GM18511 (cell line): ENCODE measurements at regions not wholly inside any gene's neighbourhood (a gene's known extent, or its start where the extent isn't known, plus 50 kb on each side); places are given as distances from the start of the nearest gene placed in this dataset.
"Not testable (repeated sequence)": the region's sequence is repeated elsewhere in the genome, so short reads cannot be mapped to it uniquely, and the experiment has no call there.

ENCODE experiments used
- ATAC-seq: cut with Tn5 transposase; IDR thresholded peaks from one replicate; pipeline ENCODE4 v1.9.1; 2021; ENCODE audit warnings: mild to moderate bottlenecking, moderate library complexity; ENCODE audit not compliant: unreplicated experiment

DNA sequence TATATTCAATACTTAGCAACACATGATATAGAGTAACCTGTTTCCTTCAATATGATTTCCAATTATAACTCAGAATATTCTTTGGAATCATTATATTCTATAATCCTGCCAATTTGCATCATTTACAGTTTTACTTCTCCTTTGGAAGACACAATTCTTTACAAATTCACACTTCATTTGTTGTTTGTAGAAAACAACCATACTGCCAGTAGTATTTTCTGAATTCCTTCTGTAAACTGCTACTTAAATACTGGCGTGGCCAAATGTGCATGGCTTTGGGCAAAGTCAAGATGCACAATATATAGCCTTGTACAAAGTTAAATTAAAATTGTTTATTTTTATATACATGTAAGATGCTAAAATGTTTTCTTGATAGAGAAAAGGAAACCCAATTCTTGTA, 687.1 kb upstream of the NEGR1 start:
- ATAC-seq, result no peak

DNA sequence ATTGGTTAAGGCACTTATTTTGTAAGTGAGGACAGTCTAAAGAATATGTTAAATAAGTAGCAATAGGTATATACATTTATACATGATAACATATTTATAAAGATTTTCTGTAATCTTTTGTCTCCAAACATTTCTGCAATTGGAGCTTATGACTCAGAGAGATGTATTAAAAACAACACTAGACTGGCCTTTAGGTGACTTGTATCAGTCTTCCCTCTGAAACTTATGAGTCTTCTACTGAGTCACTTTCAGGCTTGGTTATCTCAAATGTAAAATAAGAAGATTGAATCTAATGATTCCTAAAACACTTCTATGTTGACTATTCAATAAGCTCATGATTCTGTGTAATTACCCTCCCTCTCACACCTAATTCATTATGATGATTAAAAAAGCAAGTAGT, 672.6 kb upstream of the NEGR1 start:
- no peak for ATAC-seq

DNA sequence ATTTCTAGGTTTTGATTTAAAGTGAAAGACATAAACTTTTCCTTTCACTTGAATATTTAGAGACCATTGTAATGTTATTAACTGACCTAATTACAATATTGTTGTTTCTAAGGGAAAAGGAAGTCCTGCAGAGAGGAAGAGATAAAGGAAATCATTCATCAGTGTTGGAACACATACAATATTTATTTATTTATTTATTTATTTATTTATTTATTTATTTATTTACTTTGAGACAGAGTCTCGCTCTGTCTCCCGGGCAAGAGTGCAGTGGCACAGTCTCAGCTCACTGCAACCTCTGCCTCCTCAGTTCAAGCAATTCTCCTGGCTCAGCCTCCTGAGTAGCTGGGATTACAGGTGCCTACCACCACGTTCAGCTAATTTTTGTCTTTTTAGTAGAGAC, 668.6 kb upstream of the NEGR1 start:
- ATAC-seq, result not testable (repeated sequence)

- no peak for ATAC-seq
These were observed 664.7 kb upstream of the NEGR1 start for GRCh38 chr1:72946903-72947499.

DNA sequence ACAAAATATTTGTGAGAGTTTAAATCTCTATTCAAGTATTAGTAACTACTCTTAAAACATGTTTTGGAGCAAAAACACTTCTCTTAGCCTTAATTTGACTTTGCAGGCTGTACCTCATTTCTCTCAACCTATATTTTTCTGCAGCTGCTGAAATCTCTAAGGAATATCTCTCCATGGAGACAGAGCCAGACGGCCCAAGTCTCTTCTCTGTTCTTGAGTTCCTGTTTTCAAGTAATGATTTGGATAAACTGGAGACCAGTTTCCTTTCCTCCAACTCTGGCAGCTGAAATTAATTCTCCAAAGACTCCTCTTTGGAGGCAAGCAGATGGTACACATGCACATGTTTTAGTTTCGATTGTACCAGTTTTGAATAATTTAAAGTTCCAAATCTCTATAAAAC, 659.7 kb upstream of the NEGR1 start:
- ATAC-seq, result no peak

DNA sequence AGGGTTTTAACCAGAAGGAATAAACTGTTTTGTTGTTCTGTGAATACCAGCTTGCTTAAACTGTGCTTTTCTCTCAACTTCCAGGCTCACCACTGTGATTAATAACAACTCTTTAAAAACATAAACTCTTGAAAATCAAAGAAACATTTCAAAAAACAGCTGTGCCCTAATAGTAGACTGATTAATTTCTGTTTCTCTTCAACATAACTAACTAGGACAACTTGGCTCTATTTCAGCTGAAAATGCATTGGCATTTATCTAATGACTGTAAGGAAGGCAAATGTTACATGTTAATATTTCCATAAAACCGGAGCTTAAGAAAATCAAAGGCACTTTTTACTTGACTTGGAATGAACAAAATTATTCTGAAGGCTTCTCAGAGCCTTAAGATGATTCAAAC, 656.1 kb upstream of the NEGR1 start:
- ATAC-seq, result no peak

DNA sequence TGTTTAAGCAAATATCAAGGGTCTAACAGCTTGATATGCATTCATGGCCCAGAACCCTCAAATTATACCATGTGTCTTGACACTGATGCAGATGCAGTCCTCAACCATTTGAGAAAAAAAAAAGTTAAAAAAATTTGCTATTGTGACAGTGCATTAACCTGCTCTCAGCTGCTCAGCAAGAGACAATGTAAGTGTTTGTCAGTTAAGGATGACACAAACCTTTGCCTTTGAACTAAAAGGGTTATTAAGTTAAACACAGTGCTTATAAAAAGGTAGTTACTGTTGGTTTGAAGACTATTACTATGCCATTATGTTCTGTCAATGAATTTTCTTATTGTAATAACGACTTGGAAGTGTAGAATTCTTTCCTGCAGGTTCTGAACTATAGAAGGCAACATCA, 655.6 kb upstream of the NEGR1 start:
- no peak for ATAC-seq

DNA sequence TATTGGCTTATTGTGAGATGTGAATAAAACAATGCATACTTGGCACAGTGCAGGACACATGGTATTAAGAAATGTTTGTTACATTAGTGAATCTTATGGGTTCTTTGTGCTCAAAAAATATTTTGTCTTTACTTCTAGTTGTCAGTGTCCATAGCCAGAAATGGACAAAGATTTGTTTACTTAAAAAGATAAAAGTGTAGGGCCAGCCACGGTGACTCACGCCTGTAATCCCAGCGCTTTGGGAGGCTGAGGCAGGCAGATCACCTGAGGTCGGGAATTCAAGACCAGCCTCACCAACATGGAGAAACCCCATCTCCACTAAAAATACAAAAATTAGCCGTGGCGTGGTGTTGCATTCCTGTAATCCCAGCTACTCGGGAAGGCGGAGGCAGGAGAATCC, 654.6 kb upstream of the NEGR1 start:
- no peak for ATAC-seq

DNA sequence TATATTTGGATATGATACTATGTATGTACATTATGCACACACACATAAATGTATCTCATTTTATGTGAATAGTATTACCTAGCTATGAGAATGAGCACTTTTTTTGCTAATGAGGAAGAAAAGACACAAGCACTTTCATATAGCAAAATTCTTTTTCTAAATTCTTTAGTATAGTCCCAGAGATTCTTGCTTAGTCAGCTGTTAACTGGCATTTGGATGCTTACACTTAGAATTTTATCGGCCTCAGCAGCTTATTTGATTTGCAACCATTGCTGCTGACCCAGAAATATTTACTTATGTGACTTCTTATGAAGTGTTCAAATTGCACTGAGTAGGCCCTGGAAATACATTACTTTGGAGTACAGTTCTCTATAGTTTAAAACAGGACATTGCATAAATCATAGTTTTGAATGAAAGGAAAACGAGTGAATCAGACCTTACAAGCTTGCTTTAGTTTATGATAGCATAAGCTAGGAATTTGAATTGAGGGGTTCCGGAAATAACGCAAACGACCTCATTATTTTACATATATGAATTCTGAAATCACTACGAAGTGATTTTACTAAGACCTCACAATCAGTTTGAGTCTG, 653.9 kb upstream of the NEGR1 start:
- no peak for ATAC-seq

DNA sequence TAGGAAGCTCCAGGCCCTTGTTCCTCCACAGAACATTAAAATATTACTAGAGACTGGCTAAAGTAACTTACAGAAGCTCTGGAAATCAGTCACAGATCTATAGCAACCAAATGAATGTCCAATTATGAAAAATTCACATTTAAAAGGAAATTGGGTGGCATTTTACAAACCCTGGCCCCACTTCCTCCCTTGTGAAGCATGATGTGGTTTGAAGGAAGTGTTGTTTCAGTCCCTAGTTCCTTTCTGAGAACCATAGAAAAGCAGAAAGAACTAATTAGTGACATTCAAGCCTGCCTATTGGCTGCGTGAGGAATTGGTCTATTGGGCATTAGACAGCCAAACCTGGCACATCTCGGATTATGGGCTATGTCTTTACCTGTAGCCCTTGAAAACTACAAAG, 649.7 kb upstream of the NEGR1 start:
- no peak for ATAC-seq

- no peak for ATAC-seq
These were observed 648.2 kb upstream of the NEGR1 start for GRCh38 chr1:72930528-72930927.

DNA sequence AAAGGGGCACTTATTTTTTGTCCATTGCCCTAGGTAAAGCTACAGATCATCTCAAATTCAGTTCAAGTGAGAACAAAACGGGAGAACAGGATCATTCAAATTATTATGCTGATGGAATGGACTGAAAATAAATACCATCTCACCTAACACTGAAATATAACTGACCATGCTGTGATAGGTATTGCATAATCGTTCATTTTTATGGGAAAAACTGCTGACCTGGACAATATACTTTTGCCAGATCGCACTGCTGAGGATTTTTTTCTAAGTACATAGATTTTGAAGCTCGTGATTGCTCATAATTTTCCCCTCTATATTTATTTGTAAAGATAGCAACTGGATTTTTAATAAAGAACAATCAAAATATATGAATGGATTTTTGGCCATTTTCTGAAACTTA, 636.6 kb upstream of the NEGR1 start:
- no peak for ATAC-seq

- ATAC-seq, result no peak
These were observed 635.6 kb upstream of the NEGR1 start for GRCh38 chr1:72917920-72918319.

- no peak for ATAC-seq
These were observed 633.2 kb upstream of the NEGR1 start for GRCh38 chr1:72915581-72915980.

DNA sequence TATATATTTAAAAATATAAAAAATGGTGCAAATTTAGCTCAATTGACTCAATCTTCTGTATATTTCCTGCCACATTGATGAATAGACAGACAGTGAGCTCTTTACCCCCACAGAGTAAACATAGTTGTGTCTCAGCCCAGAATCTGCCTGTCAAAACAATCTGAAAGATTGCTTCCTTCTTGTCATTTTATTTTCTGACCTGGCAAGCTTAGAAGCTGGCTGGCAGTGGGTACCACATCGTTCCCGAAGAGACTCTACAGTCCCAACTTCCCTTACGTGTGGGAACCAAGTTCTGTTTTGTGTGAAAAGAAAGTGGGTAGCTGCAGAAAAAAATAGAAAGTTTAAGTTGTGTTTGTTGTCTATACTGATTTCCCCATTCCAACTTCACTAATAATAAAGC, 629.3 kb upstream of the NEGR1 start:
- no peak for ATAC-seq

DNA sequence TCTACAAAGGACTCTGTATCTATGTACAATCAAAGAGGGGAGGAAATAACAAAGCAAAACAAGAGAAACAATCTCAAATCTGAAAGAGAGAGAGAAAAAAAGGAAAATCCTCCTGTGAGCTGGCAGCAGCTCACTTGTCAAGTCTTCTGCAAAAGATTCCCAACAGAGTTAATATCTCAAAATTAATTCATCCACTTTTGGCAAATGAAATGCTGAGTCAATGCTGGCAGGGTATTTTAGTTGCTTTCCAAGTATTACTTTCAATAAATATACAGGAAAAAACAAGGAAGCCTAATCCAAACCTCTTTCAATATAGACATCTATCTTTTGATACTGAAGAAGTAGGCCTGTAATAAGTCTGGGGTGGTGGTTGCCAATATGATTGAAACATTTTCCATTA, 613.9 kb upstream of the NEGR1 start:
- ATAC-seq, result no peak

DNA sequence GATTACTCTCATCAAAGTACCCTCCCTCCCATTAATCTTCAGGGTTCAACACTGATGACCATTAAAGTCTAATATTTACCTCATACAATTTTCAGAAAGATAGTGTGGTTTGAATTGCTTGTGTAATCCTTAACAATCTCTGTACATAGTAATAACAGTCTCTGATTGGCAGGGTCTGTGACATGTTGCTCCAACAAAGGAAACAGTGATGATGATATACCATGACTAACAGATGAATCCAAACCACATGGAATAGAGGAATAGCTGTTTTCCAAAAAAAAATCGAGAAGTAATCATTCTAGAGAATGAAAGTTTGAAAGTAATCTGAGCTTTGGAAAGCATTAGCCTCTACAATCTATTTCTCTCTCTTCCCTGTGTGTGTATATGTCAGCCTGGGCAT, 610.1 kb upstream of the NEGR1 start:
- ATAC-seq, result no peak

DNA sequence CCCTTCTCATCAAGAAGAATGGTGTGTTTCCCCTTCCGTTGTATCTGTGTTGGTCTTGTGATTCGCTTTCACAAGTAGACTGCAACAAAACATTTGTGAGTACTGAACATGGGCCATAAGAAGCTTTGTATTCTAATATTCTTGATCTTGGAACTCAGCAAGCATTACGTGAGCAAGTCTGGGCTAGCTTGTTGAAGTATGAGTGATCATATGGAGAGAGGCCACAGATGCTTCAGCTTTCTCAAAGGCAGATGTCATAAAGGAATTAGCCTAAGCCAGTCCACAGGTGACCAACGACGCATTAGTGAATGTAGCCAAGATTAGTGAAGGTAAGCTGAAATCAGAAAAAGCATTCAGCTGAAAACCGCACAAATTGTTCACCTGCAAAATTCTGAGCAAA, 609.6 kb upstream of the NEGR1 start:
- ATAC-seq, result no peak

DNA sequence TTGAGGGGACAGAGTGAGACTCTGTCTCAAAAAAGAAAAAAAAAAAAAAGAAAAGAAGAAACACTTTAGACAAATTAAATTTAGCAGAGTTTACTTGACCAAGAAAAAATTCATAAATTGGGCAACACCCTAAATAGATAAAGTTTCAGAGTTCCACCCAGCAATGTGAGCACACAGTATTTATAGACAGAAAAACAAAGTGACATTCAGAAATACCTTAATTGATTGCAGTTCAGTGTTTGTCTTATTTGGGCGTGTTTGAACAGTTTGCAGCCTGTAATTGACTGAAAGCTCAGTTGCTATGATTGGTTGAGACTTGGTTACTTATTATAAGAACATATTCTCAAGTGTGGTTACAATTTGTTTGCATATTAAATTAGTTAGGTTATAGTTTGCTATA, 603.5 kb upstream of the NEGR1 start:
- ATAC-seq, result no peak

GRCh38 chr1:72885017-72885416, 602.7 kb upstream of the NEGR1 start:
- no peak for ATAC-seq

DNA sequence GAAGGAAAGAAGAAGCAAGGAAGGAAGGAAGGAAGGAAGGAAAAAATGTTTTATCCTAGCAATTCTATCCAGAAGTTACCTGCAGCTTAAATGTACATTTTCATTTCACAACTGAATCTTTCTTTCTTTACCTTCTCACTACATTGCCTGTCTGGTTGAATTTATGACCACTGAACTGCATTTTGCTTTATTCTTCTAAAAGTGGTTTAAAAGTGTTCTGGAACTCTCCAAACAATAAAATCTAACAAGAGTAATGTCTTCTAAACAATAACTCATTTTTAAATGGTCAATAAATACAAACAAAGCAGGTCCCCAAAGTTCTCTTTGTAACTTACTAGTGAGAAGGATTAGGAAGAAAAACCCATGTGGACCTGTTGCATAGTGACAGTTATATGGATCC, 587.5 kb upstream of the NEGR1 start:
- ATAC-seq, result no peak

DNA sequence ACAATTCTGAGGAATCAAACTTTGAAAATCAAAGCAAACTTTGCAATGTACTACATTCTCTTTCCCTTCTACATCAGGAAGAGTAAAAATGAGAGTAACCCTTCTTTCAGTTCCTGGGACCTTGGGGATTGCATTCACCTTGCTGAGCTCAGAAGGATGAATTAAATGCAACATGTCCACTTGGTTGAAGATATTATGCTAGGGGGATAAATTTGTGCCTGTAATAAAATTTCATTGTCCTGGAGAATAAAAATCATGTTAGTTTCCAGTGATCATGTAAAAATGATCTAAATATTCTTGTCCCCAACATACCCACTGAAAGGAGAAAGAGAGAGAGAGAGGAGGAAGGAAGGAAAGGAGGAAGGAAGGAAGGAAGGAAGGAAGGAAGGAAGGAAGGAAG, 587.1 kb upstream of the NEGR1 start:
- no peak for ATAC-seq

DNA sequence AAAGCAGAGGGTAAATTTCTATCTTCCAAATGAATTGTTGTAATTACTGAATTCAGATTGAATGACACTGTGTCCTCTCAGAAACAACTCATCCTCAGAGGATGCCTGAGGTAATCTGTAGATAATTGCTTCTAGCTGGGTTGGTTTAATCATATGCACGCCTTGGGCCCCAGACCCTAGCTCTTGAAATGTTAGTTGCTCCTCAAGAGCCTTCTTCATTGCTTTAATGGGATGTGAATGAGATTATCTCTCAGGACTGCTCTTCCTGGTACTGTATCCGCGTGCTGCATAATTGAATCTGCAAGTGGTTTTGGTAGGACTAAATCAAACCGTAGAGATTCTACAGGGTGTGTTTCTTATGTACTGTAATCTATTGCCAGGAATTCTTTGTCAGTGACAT, 569.3 kb upstream of the NEGR1 start:
- no peak for ATAC-seq
